H1 (cell line): ENCODE measurements at regions not wholly inside any gene's neighbourhood (a gene's known extent, or its start where the extent isn't known, plus 50 kb on each side); places are given as distances from the start of the nearest gene placed in this dataset.

Source experiments
- YY1 ChIP-seq: IDR thresholded peaks from 2 replicates; pipeline ENCODE4 v1.6.1; 2011; ENCODE audit warnings: low read depth, mild to moderate bottlenecking, low read length
- TF ChIP-seq, protein P1 (sequence below), 3 experiments: IDR thresholded peaks; 1 replicate in 2 of 3; 2 replicates in 1 of 3; pipeline versions ENCODE4 v1.5.1 to v1.6.1; 2011; ENCODE audit warnings: low read length in 3 of 3, mild to moderate bottlenecking in 3 of 3, inconsistent platforms in 2 of 3, low read depth in 1 of 3, moderate library complexity in 1 of 3; ENCODE audit not compliant: insufficient read depth in 1 of 3; ENCODE audit errors: control extremely low read depth in 1 of 3

DNA sequence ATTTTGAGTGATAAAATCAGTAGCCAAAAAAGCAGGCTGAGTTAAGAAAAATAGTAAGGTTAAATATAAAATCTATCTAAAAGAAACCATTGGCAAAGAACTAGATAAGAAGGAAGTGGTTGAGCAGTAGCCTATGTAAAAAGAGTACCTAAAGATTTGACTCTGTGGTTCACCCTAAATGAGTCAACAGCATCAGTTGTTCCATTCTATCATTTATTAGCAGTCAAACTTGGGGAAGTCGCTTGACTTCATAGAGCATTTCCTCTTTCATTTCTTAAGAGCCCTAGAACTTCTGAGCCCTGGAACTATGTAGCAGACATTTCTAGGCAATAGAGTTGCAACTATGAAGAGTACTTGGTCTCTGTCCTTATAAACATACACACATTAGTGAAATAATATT lies 381.7 kb downstream of the NUP35 start:
- TF ChIP-seq, protein P1, sequence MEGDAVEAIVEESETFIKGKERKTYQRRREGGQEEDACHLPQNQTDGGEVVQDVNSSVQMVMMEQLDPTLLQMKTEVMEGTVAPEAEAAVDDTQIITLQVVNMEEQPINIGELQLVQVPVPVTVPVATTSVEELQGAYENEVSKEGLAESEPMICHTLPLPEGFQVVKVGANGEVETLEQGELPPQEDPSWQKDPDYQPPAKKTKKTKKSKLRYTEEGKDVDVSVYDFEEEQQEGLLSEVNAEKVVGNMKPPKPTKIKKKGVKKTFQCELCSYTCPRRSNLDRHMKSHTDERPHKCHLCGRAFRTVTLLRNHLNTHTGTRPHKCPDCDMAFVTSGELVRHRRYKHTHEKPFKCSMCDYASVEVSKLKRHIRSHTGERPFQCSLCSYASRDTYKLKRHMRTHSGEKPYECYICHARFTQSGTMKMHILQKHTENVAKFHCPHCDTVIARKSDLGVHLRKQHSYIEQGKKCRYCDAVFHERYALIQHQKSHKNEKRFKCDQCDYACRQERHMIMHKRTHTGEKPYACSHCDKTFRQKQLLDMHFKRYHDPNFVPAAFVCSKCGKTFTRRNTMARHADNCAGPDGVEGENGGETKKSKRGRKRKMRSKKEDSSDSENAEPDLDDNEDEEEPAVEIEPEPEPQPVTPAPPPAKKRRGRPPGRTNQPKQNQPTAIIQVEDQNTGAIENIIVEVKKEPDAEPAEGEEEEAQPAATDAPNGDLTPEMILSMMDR (IDR thresholded peaks at IDR 0.05; ENCODE audit: control extremely low read depth in 1 of 3, insufficient read depth in 1 of 3, low read depth in 1 of 3, low read length in 3 of 3): no peak
- no peak for TF ChIP-seq YY1
